ENCODE measurements at regions not wholly inside any gene's neighbourhood (a gene's known extent, or its start where the extent isn't known, plus 50 kb on each side); places are given as distances from the start of the nearest gene placed in this dataset.
"Not testable (repeated sequence)": the region's sequence is repeated elsewhere in the genome, so short reads cannot be mapped to it uniquely, and the experiment has no call there.

GRCh38 chr9:108395421-108395820, 460.4 kb downstream of the ACTL7B start:
- Mint-ChIP-seq H3K27me3 (ENCODE audit: low read depth, poor library complexity) (peaks cover 4% of the 10 kb centered on the region), H3K4me3 (no peak overlapping the region), H3K36me3 (ENCODE audit: low read depth) (no peaks in the 10 kb centered on the region), H3K27ac (no peak overlapping the region), H3K4me1 (no peaks in the 10 kb centered on the region), H3K9me3 (peaks cover 6% of the 10 kb centered on the region)
- DNase-seq: no peak
- no peak for TF ChIP-seq CTCF (IDR thresholded peaks at IDR 0.05)

DNA sequence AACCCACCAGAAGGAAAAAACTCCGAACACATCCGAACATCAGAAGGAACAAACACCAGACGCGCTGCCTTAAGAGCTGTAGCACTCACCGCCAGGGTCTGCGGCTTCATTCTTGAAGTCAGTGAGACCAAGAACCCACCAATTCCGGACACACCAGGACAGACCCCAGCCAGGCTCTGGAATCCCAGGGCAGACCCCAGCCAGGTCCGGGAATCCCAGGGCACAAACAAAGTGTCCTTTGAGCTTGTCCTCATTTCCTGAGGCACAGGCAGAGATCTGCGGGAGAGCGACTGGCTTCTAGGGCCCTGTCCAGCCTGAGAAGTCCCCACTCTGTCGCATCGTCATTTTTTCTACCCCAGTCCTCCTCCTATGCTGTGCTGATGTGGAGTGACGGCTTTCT, 461.1 kb downstream of the ACTL7B start:
- peak overlapping the region; percentile 68 for H3K27ac Mint-ChIP-seq
- TF ChIP-seq CTCF (IDR thresholded peaks at IDR 0.05): no peak
- peaks cover 6% of the 10 kb centered on the region for H3K9me3 Mint-ChIP-seq
- no peak for DNase-seq
- H3K4me3 Mint-ChIP-seq: no peak overlapping the region
- H3K4me1 Mint-ChIP-seq: no peaks in the 10 kb centered on the region
- H3K27me3 Mint-ChIP-seq (ENCODE audit: low read depth, poor library complexity): peaks cover 4% of the 10 kb centered on the region
- H3K36me3 Mint-ChIP-seq (ENCODE audit: low read depth): no peaks in the 10 kb centered on the region

- H3K4me1 Mint-ChIP-seq; H3K27ac Mint-ChIP-seq; H3K4me3 Mint-ChIP-seq; H3K36me3 Mint-ChIP-seq (ENCODE audit: low read depth); DNase-seq; H3K27me3 Mint-ChIP-seq (ENCODE audit: low read depth, poor library complexity); H3K9me3 Mint-ChIP-seq: not testable (repeated sequence)
Observed at GRCh38 chr9:108393481-108394001, 462.2 kb downstream of the ACTL7B start.

DNA sequence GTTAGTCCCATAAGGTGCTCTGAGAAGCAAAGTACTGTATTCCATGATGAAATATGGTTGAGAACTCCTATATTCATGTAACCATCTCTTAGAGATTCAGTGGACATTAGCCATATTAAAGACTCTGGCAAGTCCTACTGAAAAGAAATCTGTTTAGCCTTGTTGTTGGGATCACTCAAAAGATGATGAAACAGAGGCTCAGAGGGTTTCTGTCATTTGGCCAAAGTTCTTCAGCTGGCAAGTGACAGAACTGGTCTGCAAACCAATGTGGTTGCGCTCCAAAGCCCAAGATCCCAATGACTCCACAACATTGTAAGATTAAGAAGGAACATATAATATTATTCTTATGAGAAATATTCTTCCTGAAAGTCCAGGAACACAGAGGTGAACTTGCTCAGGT, 462.9 kb downstream of the ACTL7B start:
- no peaks in the 10 kb centered on the region for H3K4me1 Mint-ChIP-seq
- no peak for TF ChIP-seq CTCF (IDR thresholded peaks at IDR 0.05)
- no peaks in the 10 kb centered on the region for H3K36me3 Mint-ChIP-seq (ENCODE audit: low read depth)
- no peak overlapping the region for H3K4me3 Mint-ChIP-seq
- H3K27ac Mint-ChIP-seq: no peak overlapping the region
- peaks cover 4% of the 10 kb centered on the region for H3K27me3 Mint-ChIP-seq (ENCODE audit: low read depth, poor library complexity)
- no peak for DNase-seq
- H3K9me3 Mint-ChIP-seq: peaks cover 6% of the 10 kb centered on the region

- Mint-ChIP-seq H3K4me3 (no peak overlapping the region), H3K4me1 (no peaks in the 10 kb centered on the region), H3K27me3 (ENCODE audit: low read depth, poor library complexity) (no peaks in the 10 kb centered on the region), H3K9me3 (no peaks in the 10 kb centered on the region), H3K27ac (no peak overlapping the region), H3K36me3 (ENCODE audit: low read depth) (no peaks in the 10 kb centered on the region)
- no peak for DNase-seq
- no peak for TF ChIP-seq CTCF (IDR thresholded peaks at IDR 0.05)
Observed at GRCh38 chr9:108389056-108389455, 466.7 kb downstream of the ACTL7B start.

- H3K27ac Mint-ChIP-seq: no peak overlapping the region
- TF ChIP-seq CTCF (IDR thresholded peaks at IDR 0.05): no peak
- H3K27me3 Mint-ChIP-seq (ENCODE audit: low read depth, poor library complexity): no peaks in the 10 kb centered on the region
- no peaks in the 10 kb centered on the region for H3K9me3 Mint-ChIP-seq
- no peak overlapping the region for H3K4me3 Mint-ChIP-seq
- no peaks in the 10 kb centered on the region for H3K36me3 Mint-ChIP-seq (ENCODE audit: low read depth)
- H3K4me1 Mint-ChIP-seq: no peaks in the 10 kb centered on the region
- no peak for DNase-seq
Observed at GRCh38 chr9:108386859-108387384, 468.9 kb downstream of the ACTL7B start.

All from nephron progenitor cell (in vitro differentiated cells).